ENCODE measurements at regions not wholly inside any gene's neighbourhood (a gene's known extent, or its start where the extent isn't known, plus 50 kb on each side); places are given as distances from the start of the nearest gene placed in this dataset.

DNA sequence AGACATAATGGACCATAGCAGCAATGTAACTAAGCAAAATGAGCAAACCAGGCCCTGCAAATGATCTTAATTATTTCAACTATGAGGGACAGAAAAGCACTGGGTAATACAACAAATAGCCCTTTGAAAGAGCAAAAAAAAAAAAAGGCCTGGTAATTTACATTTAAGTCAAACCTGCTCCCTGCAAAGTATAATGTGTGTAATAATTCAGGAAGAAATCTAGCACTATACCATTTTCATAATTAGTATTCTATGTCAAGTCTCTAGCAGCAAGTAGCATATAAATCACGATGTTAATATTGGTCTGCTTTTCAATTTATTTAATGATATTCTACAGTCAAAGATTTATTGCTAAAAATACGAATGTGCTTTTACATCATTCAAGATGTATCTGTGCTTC, 489.6 kb downstream of the BMP2 start:
- TF ChIP-seq CREB1 (IDR thresholded peaks at IDR 0.05; ENCODE audit: low read depth) (no peak), TCF12 (IDR thresholded peaks at IDR 0.05; ENCODE audit: low read depth) (no peak), EP300 (IDR thresholded peaks at IDR 0.05; ENCODE audit: borderline replicate concordance) (no peak), EGR1 (IDR thresholded peaks at IDR 0.05) (no peak), NFIC (IDR thresholded peaks at IDR 0.05) (no peak), TEAD4 (IDR thresholded peaks at IDR 0.05) (no peak), RAD21 (IDR thresholded peaks at IDR 0.05; ENCODE audit: low read depth) (no peak), ZBTB7A (IDR thresholded peaks at IDR 0.05; ENCODE audit: low read depth) (no peak), YY1 (IDR thresholded peaks at IDR 0.05; ENCODE audit: low read depth) (no peak), CEBPB (IDR thresholded peaks at IDR 0.05) (no peak), FOXM1 (IDR thresholded peaks at IDR 0.05; ENCODE audit: borderline replicate concordance, low read depth) (no peak), TAF1 (IDR thresholded peaks at IDR 0.05; ENCODE audit: low read depth) (no peak)
- TF ChIP-seq, protein P1, sequence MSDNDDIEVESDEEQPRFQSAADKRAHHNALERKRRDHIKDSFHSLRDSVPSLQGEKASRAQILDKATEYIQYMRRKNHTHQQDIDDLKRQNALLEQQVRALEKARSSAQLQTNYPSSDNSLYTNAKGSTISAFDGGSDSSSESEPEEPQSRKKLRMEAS (IDR thresholded peaks at IDR 0.05) = no peak
- TF ChIP-seq, protein P2, sequence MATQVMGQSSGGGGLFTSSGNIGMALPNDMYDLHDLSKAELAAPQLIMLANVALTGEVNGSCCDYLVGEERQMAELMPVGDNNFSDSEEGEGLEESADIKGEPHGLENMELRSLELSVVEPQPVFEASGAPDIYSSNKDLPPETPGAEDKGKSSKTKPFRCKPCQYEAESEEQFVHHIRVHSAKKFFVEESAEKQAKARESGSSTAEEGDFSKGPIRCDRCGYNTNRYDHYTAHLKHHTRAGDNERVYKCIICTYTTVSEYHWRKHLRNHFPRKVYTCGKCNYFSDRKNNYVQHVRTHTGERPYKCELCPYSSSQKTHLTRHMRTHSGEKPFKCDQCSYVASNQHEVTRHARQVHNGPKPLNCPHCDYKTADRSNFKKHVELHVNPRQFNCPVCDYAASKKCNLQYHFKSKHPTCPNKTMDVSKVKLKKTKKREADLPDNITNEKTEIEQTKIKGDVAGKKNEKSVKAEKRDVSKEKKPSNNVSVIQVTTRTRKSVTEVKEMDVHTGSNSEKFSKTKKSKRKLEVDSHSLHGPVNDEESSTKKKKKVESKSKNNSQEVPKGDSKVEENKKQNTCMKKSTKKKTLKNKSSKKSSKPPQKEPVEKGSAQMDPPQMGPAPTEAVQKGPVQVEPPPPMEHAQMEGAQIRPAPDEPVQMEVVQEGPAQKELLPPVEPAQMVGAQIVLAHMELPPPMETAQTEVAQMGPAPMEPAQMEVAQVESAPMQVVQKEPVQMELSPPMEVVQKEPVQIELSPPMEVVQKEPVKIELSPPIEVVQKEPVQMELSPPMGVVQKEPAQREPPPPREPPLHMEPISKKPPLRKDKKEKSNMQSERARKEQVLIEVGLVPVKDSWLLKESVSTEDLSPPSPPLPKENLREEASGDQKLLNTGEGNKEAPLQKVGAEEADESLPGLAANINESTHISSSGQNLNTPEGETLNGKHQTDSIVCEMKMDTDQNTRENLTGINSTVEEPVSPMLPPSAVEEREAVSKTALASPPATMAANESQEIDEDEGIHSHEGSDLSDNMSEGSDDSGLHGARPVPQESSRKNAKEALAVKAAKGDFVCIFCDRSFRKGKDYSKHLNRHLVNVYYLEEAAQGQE (IDR thresholded peaks at IDR 0.05; ENCODE audit: low read depth) = no peak
- TF ChIP-seq, protein P3, sequence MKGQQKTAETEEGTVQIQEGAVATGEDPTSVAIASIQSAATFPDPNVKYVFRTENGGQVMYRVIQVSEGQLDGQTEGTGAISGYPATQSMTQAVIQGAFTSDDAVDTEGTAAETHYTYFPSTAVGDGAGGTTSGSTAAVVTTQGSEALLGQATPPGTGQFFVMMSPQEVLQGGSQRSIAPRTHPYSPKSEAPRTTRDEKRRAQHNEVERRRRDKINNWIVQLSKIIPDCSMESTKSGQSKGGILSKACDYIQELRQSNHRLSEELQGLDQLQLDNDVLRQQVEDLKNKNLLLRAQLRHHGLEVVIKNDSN (IDR thresholded peaks at IDR 0.05) = no peak

DNA sequence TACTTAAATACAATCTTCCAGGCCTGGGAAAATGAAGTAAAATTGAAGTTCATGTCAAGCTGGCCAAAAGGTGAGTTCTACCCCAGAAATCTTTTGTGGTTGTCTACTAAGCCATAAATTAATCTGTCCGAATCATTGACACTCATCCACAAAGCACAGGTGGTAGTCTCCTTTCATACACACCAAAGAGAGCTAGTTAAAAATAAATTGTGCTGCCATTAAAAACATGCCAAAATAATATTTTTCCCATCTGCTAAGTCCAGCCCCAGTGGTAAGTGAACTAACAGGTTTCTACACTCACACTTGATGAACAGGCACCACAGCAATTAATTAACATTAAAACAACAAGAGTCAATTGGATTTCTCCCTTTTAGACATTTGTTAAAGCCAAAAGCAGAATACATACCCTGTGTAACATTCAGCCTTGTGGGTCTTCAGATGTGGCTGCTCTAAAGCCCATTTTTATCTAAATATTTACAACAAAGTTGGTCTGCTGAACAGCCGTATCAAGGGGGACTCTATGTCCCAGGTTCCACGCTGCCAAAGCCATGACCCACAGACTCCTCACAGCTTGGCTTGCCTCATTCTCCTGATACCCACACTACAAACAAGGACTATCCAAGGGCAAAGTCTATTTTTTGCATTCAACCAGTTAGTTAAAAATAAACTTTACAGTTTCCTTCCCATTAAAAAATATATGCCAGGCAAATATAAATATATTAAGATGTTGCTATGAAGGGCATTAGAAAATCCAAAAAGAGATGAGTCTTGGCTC, 490.4 kb downstream of the BMP2 start:
- TF ChIP-seq NFIC (IDR thresholded peaks at IDR 0.05) (no peak), EGR1 (IDR thresholded peaks at IDR 0.05) (no peak), RAD21 (IDR thresholded peaks at IDR 0.05; ENCODE audit: low read depth) (no peak), FOXM1 (IDR thresholded peaks at IDR 0.05; ENCODE audit: borderline replicate concordance, low read depth) (no peak), TAF1 (IDR thresholded peaks at IDR 0.05; ENCODE audit: low read depth) (no peak), EP300 (IDR thresholded peaks at IDR 0.05; ENCODE audit: borderline replicate concordance) (no peak), CEBPB (IDR thresholded peaks at IDR 0.05) (no peak), ZBTB7A (IDR thresholded peaks at IDR 0.05; ENCODE audit: low read depth) (no peak), YY1 (IDR thresholded peaks at IDR 0.05; ENCODE audit: low read depth) (no peak), CREB1 (IDR thresholded peaks at IDR 0.05; ENCODE audit: low read depth) (no peak), TCF12 (IDR thresholded peaks at IDR 0.05; ENCODE audit: low read depth) (no peak), TEAD4 (IDR thresholded peaks at IDR 0.05) (no peak)
- TF ChIP-seq, protein P3 (IDR thresholded peaks at IDR 0.05) = no peak
- TF ChIP-seq, protein P1 (IDR thresholded peaks at IDR 0.05) = no peak
- TF ChIP-seq, protein P2 (IDR thresholded peaks at IDR 0.05; ENCODE audit: low read depth) = no peak

DNA sequence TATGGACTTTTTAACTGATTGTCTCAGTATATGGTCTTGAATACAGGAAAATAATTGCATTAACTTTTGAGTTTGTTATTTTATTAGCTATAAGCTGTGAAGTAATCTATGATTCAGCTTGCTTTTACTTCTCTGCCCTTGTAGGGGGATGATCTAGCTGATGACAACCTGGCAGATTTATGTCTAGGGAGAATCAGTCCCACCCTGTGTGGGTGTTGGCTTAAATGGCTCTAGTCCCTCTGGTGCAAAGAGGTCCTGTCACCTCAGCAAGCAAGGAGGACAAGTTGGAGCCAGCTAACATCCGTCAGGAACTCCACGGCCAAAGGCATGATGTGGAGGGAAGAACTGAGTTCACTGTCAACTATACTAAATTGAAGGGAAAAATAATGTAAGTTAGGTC, 495.3 kb downstream of the BMP2 start:
- TF ChIP-seq CEBPB (IDR thresholded peaks at IDR 0.05) = no peak
- no peak for TF ChIP-seq FOXM1 (IDR thresholded peaks at IDR 0.05; ENCODE audit: borderline replicate concordance, low read depth)
- no peak for TF ChIP-seq ZBTB7A (IDR thresholded peaks at IDR 0.05; ENCODE audit: low read depth)
- TF ChIP-seq, protein P1 (IDR thresholded peaks at IDR 0.05) = no peak
- no peak for TF ChIP-seq TCF12 (IDR thresholded peaks at IDR 0.05; ENCODE audit: low read depth)
- TF ChIP-seq RAD21 (IDR thresholded peaks at IDR 0.05; ENCODE audit: low read depth) = no peak
- TF ChIP-seq, protein P3 (IDR thresholded peaks at IDR 0.05) = no peak
- TF ChIP-seq EGR1 (IDR thresholded peaks at IDR 0.05) = no peak
- TF ChIP-seq NFIC (IDR thresholded peaks at IDR 0.05) = no peak
- TF ChIP-seq, protein P2 (IDR thresholded peaks at IDR 0.05; ENCODE audit: low read depth) = no peak
- TF ChIP-seq TEAD4 (IDR thresholded peaks at IDR 0.05) = no peak
- TF ChIP-seq EP300 (IDR thresholded peaks at IDR 0.05; ENCODE audit: borderline replicate concordance) = no peak
- TF ChIP-seq TAF1 (IDR thresholded peaks at IDR 0.05; ENCODE audit: low read depth) = no peak
- no peak for TF ChIP-seq CREB1 (IDR thresholded peaks at IDR 0.05; ENCODE audit: low read depth)
- no peak for TF ChIP-seq YY1 (IDR thresholded peaks at IDR 0.05; ENCODE audit: low read depth)
